A204.1 (cell line): ENCODE measurements at regions not wholly inside any gene's neighbourhood (a gene's known extent, or its start where the extent isn't known, plus 50 kb on each side); places are given as distances from the start of the nearest gene placed in this dataset.

Source experiments
- FAIRE-seq: peaks from 2 replicates; lab custom pipeline; 2012; peaks lifted over from hg19 to GRCh38; lab: Jason Lieb, UNC

- peak; percentile 94 for FAIRE-seq
Observed at GRCh38 chr2:41782306-41783158, 265.3 kb upstream of the PKDCC start.

- FAIRE-seq: no peak
Observed at GRCh38 chr2:41784496-41784895, 263.3 kb upstream of the PKDCC start.

GRCh38 chr2:41785251-41786022 is 262.4 kb upstream of the PKDCC start:
- FAIRE-seq: no peak

GRCh38 chr2:41791523-41791922 is 256.3 kb upstream of the PKDCC start:
- FAIRE-seq: no peak

- no peak for FAIRE-seq
Observed at GRCh38 chr2:41803361-41803760, 244.5 kb upstream of the PKDCC start.

GRCh38 chr2:41806286-41806685 is 241.5 kb upstream of the PKDCC start:
- no peak for FAIRE-seq

- no peak for FAIRE-seq
Observed at GRCh38 chr2:41821167-41821566, 226.7 kb upstream of the PKDCC start.

- no peak for FAIRE-seq
Observed at GRCh38 chr2:41826921-41827320, 220.9 kb upstream of the PKDCC start.

- FAIRE-seq: no peak
Observed at GRCh38 chr2:41827354-41827971, 220.4 kb upstream of the PKDCC start.

GRCh38 chr2:41828052-41828643 is 219.7 kb upstream of the PKDCC start:
- FAIRE-seq: no peak

- no peak for FAIRE-seq
Observed at GRCh38 chr2:41829052-41829451, 218.8 kb upstream of the PKDCC start.

- FAIRE-seq: no peak
Observed at GRCh38 chr2:41830600-41830999, 217.2 kb upstream of the PKDCC start.

GRCh38 chr2:41832218-41832617 is 215.6 kb upstream of the PKDCC start:
- no peak for FAIRE-seq

- no peak for FAIRE-seq
Observed at GRCh38 chr2:41835401-41835800, 212.4 kb upstream of the PKDCC start.

GRCh38 chr2:41836948-41837347 is 210.9 kb upstream of the PKDCC start:
- FAIRE-seq: no peak

- FAIRE-seq: no peak
Observed at GRCh38 chr2:41837610-41838009, 210.2 kb upstream of the PKDCC start.

GRCh38 chr2:41840702-41841551 is 206.9 kb upstream of the PKDCC start:
- FAIRE-seq: peak; percentile 59

GRCh38 chr2:41846962-41847361 is 200.9 kb upstream of the PKDCC start:
- no peak for FAIRE-seq

GRCh38 chr2:41847744-41848441 is 199.9 kb upstream of the PKDCC start:
- no peak for FAIRE-seq

- no peak for FAIRE-seq
Observed at GRCh38 chr2:41851554-41851953, 196.3 kb upstream of the PKDCC start.
